ENCODE measurements at regions not wholly inside any gene's neighbourhood (a gene's known extent, or its start where the extent isn't known, plus 50 kb on each side); places are given as distances from the start of the nearest gene placed in this dataset.
A peak's percentile ranks its signal among the peaks of the same experiment; 100 is the strongest.

- Histone ChIP-seq H3K4me1 (no peaks in the 10 kb centered on the region), H3K9me3 (no peaks in the 10 kb centered on the region), H3K36me3 (no peaks in the 10 kb centered on the region), H3K27ac (no peak overlapping the region), H3K4me3 (no peak overlapping the region), H3K27me3 (replicated peaks in 1 of 7) (no peaks in the 10 kb centered on the region)
- intact Hi-C loops (cut with DNase I; ENCODE audit: low total_unique reads) = no loop called here
- WGBS, 5 donors = 83 to 94% (median 94%) methylated on average over 5 to 19 of the region's 19 CpGs
- TF ChIP-seq POLR2AphosphoS5 (IDR thresholded peaks at IDR 0.05) (no peak), CTCF (IDR thresholded peaks at IDR 0.05 in 8 of 11, conservative IDR thresholded peaks at IDR 0.05 in 3 of 11) (no peak), POLR2A (IDR thresholded peaks at IDR 0.05) (no peak)
- peak; percentile 50 for DNase-seq
Observed at GRCh38 chr20:24797745-24798655, 151.1 kb upstream of the CST7 start.

GRCh38 chr20:24798930-24799705, 150.0 kb upstream of the CST7 start:
- no peak overlapping the region for H3K4me3 ChIP-seq
- intact Hi-C loops (cut with DNase I; ENCODE audit: low total_unique reads) = no loop called here

GRCh38 chr20:24799971-24800580, 149.0 kb upstream of the CST7 start:
- WGBS, 5 donors = 78 to 95% (median 88%) methylated on average over 10 to 12 of the region's 12 CpGs
- TF ChIP-seq CTCF (IDR thresholded peaks at IDR 0.05 in 8 of 11, conservative IDR thresholded peaks at IDR 0.05 in 3 of 11) = no peak
- no peak for TF ChIP-seq POLR2AphosphoS5 (IDR thresholded peaks at IDR 0.05)
- no peak for TF ChIP-seq POLR2A (IDR thresholded peaks at IDR 0.05)

More at GRCh38 chr20:24798930-24799705, 150.0 kb upstream of the CST7 start:
- TF ChIP-seq POLR2AphosphoS5 (IDR thresholded peaks at IDR 0.05) (no peak), POLR2A (IDR thresholded peaks at IDR 0.05) (no peak), CTCF (IDR thresholded peaks at IDR 0.05 in 8 of 11, conservative IDR thresholded peaks at IDR 0.05 in 3 of 11) (no peak)
- DNase-seq = peak; percentile 65
- 76 to 86% (median 85%) methylated on average over 10 to 13 of the region's 13 CpGs for WGBS, 5 donors
- Histone ChIP-seq H3K9me3 (no peaks in the 10 kb centered on the region), H3K27me3 (replicated peaks in 1 of 7) (no peaks in the 10 kb centered on the region), H3K27ac (no peak overlapping the region), H3K36me3 (no peaks in the 10 kb centered on the region), H3K4me1 (no peaks in the 10 kb centered on the region)

More at GRCh38 chr20:24799971-24800580, 149.0 kb upstream of the CST7 start:
- H3K27ac ChIP-seq = no peak overlapping the region
- H3K4me1 ChIP-seq = no peaks in the 10 kb centered on the region
- no peaks in the 10 kb centered on the region for H3K36me3 ChIP-seq
- H3K27me3 ChIP-seq (replicated peaks in 1 of 7) = no peaks in the 10 kb centered on the region
- intact Hi-C loops (cut with DNase I; ENCODE audit: low total_unique reads) = no loop called here
- no peak overlapping the region for H3K4me3 ChIP-seq
- no peaks in the 10 kb centered on the region for H3K9me3 ChIP-seq
- peak; percentile 61 for DNase-seq
